PFSK-1 (cell line): ENCODE measurements at regions not wholly inside any gene's neighbourhood (a gene's known extent, or its start where the extent isn't known, plus 50 kb on each side); places are given as distances from the start of the nearest gene placed in this dataset.

Experiments used
- FOXP2 ChIP-seq: optimal IDR thresholded peaks from 2 replicates; pipeline ENCODE3; 2011; ENCODE audit warnings: borderline replicate concordance, control low read depth, inconsistent platforms; ENCODE audit not compliant: insufficient read depth; ENCODE audit errors: extremely low read length, extremely low read depth
- POLR2AphosphoS5 ChIP-seq: IDR thresholded peaks from 2 replicates; pipeline ENCODE4 v1.6.1; 2012; ENCODE audit warnings: low read depth, mild to moderate bottlenecking, control low read depth, low read length, moderate library complexity
- SIN3A ChIP-seq: IDR thresholded peaks from 2 replicates; pipeline ENCODE4 v1.6.1; 2012; ENCODE audit warnings: mild to moderate bottlenecking, low read length, moderate library complexity, borderline replicate concordance; ENCODE audit not compliant: insufficient read depth
- TF ChIP-seq, protein P1 (sequence below), 2 experiments: IDR thresholded peaks; 2 replicates each; pipeline versions ENCODE4 v1.6.1 to v1.8.0; 2011 to 2012; ENCODE audit warnings: low read depth in 2 of 2, low read length in 2 of 2, control low read depth in 1 of 2, inconsistent platforms in 1 of 2, mild to moderate bottlenecking in 1 of 2, moderate library complexity in 1 of 2; ENCODE audit not compliant: insufficient read depth in 1 of 2

- no peak for TF ChIP-seq POLR2AphosphoS5
- TF ChIP-seq, protein P1, sequence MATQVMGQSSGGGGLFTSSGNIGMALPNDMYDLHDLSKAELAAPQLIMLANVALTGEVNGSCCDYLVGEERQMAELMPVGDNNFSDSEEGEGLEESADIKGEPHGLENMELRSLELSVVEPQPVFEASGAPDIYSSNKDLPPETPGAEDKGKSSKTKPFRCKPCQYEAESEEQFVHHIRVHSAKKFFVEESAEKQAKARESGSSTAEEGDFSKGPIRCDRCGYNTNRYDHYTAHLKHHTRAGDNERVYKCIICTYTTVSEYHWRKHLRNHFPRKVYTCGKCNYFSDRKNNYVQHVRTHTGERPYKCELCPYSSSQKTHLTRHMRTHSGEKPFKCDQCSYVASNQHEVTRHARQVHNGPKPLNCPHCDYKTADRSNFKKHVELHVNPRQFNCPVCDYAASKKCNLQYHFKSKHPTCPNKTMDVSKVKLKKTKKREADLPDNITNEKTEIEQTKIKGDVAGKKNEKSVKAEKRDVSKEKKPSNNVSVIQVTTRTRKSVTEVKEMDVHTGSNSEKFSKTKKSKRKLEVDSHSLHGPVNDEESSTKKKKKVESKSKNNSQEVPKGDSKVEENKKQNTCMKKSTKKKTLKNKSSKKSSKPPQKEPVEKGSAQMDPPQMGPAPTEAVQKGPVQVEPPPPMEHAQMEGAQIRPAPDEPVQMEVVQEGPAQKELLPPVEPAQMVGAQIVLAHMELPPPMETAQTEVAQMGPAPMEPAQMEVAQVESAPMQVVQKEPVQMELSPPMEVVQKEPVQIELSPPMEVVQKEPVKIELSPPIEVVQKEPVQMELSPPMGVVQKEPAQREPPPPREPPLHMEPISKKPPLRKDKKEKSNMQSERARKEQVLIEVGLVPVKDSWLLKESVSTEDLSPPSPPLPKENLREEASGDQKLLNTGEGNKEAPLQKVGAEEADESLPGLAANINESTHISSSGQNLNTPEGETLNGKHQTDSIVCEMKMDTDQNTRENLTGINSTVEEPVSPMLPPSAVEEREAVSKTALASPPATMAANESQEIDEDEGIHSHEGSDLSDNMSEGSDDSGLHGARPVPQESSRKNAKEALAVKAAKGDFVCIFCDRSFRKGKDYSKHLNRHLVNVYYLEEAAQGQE (IDR thresholded peaks at IDR 0.05; ENCODE audit: insufficient read depth in 1 of 2, low read depth in 2 of 2, low read length in 2 of 2) = no peak
- no peak for TF ChIP-seq FOXP2
- no peak for TF ChIP-seq SIN3A
Observed at GRCh38 chr13:47249266-47249665, 352.4 kb upstream of the HTR2A start.
